ENCODE measurements at regions not wholly inside any gene's neighbourhood (a gene's known extent, or its start where the extent isn't known, plus 50 kb on each side); places are given as distances from the start of the nearest gene placed in this dataset.

DNA sequence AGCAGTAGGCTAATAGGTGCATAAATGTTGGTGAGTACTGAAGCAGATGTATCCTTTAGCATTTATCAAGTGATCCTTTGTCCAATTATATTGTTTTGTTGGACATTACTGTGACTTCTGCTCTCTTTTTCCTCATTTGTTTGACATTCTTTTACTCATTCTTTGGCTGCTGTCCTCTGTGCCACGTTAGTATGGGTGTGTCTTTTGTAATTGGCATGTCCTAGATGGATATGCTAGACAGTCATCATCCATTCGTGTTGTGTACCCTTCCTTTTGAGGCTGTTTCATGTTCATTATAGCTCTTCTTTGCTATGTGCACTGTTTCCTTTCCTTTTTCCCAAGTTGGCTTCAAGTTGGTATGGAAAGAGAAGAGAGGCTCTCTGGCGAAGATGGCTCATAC lies 284.7 kb downstream of the CYP26B1 start:
- TF ChIP-seq, protein P1, sequence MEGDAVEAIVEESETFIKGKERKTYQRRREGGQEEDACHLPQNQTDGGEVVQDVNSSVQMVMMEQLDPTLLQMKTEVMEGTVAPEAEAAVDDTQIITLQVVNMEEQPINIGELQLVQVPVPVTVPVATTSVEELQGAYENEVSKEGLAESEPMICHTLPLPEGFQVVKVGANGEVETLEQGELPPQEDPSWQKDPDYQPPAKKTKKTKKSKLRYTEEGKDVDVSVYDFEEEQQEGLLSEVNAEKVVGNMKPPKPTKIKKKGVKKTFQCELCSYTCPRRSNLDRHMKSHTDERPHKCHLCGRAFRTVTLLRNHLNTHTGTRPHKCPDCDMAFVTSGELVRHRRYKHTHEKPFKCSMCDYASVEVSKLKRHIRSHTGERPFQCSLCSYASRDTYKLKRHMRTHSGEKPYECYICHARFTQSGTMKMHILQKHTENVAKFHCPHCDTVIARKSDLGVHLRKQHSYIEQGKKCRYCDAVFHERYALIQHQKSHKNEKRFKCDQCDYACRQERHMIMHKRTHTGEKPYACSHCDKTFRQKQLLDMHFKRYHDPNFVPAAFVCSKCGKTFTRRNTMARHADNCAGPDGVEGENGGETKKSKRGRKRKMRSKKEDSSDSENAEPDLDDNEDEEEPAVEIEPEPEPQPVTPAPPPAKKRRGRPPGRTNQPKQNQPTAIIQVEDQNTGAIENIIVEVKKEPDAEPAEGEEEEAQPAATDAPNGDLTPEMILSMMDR (IDR thresholded peaks at IDR 0.05) = no peak
- no peak for TF ChIP-seq POLR2AphosphoS5 (IDR thresholded peaks at IDR 0.05)
